Renal pelvis (tissue), 1 donor: ENCODE measurements at regions not wholly inside any gene's neighbourhood (a gene's known extent, or its start where the extent isn't known, plus 50 kb on each side); places are given as distances from the start of the nearest gene placed in this dataset.
"Not testable (repeated sequence)": the region's sequence is repeated elsewhere in the genome, so short reads cannot be mapped to it uniquely, and the experiment has no call there.

Experiments used
- DNase-seq: peaks from one replicate; pipeline ENCODE4 v3.0.0-alpha.2; 2013

DNA sequence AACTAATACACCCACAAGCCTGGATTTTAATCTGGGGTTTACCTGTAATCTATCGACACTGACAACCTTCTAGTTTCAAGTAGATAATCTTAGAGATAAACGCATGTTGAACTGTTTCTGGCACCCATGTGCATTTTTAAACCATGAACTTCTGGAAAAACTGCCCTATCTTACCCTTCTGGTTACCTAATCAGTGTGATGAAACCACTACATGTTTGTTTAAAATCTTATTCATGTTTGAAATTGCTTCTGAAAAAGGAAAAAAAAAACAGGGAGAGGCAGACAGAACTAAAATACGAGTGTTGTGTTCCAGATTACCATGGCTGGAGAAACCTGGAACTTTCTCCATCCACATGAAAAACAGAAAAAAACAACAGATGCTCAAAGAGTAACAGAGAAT, 139.3 kb downstream of the MID1IP1 start:
- DNase-seq: no peak

DNA sequence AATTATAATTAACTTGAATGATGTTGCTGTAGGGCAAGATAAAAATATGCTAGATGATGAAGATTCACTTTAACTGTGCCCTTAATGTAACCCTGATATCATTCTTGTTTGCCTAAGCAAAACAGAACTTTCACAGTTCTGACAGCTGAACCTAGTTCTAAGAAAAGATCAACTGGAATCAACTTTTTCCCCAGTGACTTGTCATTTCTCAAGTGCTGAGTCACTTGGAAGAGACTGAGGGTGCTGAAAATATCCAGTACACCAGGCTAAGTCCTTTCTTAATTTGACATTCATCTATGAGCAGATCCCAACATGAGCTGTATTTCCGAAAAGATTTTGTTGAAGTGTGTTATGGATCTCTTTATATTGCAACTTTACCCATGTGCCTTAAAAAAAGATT, 140.4 kb downstream of the MID1IP1 start:
- DNase-seq: no peak

GRCh38 chrX:38943120-38943519, 141.9 kb downstream of the MID1IP1 start:
- no peak for DNase-seq

GRCh38 chrX:38948046-38948445, 146.8 kb downstream of the MID1IP1 start:
- no peak for DNase-seq

DNA sequence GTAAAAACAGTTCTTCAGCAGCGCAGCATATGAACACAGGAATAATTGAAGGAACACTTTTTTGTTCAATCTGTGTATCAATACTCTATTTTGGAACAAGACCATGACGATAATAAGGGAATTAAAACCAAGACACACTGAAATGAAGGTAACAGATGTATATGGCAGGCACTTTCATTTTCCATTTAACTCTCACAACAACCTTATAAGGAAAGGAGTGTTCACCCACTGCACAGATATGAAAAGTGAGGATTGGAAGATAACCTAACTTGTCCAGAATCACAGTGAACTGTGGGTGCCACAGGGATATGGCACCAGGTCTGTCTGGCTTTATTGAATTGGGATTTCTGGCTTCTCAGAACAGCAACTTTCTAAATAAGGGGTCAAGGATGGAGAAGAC, 153.3 kb downstream of the MID1IP1 start:
- no peak for DNase-seq

- no peak for DNase-seq
These were observed 158.5 kb downstream of the MID1IP1 start for GRCh38 chrX:38959736-38960135.

DNA sequence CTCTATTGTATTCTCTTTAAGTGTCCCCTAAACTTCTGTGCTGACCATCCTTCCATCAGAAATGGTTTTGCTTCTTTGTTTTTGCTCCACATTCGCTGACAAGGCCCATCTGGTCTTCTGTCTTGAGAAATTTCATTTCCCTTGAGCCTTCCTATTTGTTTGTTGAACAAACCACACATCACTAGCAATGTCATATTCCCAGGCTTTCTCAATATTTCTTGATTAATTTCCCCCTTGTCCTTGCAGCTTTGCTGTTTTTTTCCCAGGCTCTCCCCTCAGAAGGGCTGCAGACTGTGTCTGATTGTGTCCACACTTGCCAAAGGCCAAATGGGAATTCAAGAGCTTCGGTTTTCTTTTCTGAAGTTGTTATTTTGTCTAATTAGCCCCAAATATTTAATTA, 158.9 kb downstream of the MID1IP1 start:
- DNase-seq: peak; percentile 31

DNA sequence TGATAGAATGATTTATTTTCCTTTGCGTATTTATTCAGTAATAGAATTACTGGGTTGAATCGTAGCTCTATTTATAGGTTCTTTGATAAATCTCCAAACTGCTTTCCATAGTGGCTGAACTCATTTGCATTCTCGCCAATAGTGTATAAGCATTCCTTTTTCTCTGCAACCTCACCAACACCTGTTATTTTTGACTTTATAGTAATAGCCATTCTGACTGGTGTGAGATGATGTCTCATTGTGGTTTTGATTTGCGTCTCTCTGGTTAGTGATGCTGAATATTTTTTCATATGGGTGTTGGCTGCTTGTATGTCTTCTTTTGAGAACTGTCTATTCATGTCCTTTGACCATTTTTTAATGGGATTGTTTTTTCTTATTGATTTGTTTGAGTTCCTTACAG, 160.7 kb downstream of the MID1IP1 start:
- no peak for DNase-seq

GRCh38 chrX:38963244-38963643, 162.0 kb downstream of the MID1IP1 start:
- DNase-seq: not testable (repeated sequence)

GRCh38 chrX:38965888-38966287, 164.6 kb downstream of the MID1IP1 start:
- no peak for DNase-seq

DNA sequence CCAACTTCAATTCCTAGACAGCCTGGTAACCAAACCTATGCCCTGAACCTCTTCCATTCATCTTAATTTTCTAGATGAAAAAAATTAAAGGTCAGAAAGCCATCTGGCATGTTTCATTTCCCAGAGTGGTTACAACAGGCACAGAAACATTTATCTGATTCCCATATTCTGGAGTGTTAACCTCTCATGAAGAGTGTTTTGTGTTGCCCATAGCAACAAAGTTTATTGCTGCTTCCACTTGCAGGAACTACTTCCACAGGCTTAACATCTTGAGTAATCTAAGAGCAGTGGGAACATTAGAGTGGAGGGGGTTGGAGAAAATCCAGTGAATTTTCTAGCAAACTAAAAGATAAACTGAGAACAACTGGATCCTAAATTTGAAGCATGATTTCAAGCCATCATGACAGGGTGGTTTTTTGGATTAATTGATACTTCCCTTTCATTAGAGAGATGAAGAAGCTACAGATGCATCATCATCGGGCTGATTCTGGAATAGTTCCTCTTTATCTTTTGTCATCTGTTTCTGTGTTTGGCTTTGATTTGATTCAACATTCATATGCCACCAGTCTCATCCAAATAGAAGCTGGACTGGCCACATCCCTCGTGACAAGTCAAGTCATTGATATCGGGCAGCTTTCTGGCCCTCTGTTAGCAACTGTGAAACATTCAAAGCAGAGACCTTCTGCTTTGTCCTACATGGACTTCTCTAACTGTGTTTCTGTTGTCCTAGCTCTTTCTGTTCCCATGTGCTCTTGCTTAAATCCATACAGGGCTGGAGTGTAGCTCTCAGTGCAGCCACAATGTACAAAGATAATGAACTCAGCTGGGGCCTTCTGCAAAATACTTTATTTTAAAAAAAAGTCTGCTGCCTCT, 167.3 kb downstream of the MID1IP1 start:
- DNase-seq: no peak

- DNase-seq: no peak
These were observed 168.8 kb downstream of the MID1IP1 start for GRCh38 chrX:38970074-38970473.

DNA sequence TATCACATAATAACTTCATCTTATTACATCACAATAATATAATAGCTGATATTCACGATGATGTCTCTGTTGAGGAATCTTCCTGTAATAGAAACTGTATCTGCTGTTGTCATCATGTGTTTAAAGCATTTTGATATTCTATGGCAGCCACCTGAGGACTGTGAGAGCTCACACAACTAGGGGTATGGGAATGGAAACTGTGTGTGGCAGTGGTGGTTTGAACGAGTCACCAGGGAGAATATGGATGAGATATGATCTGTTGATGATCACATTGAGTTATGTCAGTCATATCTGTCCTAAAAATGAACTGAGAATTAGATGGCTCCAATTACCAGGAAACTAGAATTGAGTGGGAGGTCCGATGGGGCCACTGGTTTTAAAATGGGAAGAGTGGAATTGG, 169.6 kb downstream of the MID1IP1 start:
- DNase-seq: no peak

- DNase-seq: no peak
These were observed 172.1 kb downstream of the MID1IP1 start for GRCh38 chrX:38973322-38973721.

- DNase-seq: no peak
These were observed 173.3 kb downstream of the MID1IP1 start for GRCh38 chrX:38974542-38974941.

- no peak for DNase-seq
These were observed 174.2 kb downstream of the MID1IP1 start for GRCh38 chrX:38975368-38975942.

DNA sequence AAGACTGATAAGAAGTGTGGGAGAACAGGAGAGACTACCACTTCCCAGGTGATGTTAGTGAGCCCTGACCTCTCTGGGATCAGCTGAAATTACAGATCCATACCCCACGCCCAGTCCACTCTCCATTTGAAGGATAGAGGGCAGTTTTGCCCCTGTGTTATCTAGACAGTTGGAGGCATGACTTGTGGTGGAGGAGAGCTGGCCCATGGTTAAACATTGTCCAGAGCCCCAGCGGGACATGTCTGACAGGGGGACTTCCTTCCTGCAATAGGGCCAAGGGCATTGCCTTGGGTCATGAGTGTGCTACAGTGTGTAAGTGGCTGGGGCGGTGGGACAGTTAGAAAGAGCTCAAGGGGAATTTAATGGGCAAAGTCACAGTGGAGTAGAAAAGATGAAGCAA, 181.1 kb downstream of the MID1IP1 start:
- no peak for DNase-seq

GRCh38 chrX:38982843-38983242, 181.6 kb downstream of the MID1IP1 start:
- no peak for DNase-seq

DNA sequence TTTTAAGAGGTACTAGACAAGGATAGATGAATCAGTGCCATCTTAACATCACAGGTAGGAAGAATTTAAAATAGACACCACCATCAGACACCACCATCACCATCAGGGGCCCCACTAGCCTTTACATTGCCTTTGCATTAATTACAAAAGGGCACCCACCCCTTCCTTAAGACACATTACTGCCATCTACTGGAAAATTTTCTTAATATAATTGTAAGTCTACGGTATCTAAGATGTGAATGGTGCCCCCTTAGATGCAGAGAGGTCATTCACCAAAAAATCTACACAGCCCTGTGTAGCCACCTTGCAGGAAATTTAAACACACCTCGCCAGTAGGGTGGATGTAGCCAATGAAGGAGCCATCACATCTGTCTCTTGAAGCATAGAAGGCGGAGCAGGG, 184.1 kb downstream of the MID1IP1 start:
- no peak for DNase-seq

DNA sequence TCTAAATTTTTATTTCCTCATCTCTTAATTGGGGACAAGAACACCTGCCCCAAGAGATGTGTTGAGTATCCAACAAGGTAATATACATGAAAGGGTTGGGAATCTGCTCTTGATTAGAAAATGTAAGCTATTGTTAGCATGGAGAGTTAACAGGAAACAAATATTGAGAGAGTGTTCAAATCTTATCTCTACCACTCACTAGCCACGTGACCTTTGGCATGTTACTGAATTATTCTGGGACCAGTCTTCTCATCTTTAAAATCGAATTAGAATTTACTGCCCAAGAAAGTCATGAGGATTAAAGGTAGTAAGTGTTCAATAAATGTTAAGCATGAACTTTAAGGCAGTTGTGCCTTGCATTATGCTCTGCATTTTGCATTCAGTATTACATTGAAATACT, 184.7 kb downstream of the MID1IP1 start:
- DNase-seq: no peak

- DNase-seq: no peak
These were observed 185.3 kb downstream of the MID1IP1 start for GRCh38 chrX:38986586-38986985.

DNA sequence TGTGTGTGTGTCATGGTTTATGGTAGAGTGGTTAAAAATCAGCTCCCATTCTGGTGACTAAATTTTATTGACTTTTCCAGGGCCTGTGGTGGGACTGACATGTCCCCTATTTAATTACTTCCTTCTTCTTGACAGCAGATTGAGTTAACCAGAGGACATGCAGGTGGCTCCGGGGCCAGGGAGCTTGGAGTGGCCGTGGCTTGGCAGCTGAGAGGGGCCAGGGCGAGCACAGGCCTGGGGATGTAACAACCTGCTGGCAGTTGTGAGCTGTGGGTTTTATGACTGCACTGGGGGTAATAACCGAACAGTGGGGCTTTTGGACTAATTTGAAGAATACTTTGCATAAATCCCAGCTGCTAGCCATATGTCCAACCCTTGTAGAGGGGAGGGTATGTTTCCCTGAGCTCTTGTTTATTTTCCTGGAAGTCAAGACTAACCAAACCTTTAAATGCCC, 186.0 kb downstream of the MID1IP1 start:
- no peak for DNase-seq

DNA sequence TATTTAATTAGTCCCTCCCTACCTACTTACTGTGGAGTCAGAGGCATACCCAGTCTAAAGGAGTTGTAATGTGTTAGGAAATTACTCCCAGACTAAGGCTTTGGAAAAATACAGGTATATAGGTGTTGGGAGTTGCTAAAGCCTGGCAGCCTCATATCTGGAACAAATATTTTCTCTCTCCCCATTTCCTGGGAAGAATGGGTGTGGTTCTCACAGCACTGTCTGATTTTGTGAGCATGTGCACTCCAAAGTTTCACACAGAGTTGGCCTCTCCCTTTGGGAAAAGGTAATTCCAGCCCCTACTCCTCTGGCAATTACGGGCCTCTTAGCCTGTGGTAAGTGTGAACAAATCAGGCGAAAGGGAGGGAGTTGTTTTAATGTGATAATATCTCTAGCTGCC, 187.0 kb downstream of the MID1IP1 start:
- no peak for DNase-seq

DNA sequence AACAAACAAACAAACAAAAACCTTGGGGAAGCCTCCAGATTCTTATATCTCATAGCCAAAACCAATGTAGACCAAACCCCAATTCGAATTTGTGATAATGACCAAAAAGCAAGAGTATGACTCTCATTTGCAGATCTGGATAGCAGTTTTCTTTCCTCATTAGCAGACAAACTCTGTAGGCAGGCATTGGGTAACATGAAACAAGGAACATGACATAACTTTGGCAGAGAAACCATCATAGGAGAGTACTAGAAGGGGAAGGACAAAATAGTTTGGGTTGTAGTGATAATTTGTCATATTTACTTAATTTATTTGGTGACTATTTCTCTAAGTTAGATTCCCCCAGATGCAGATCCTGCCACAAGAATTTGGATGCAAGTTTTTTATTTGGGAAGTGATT, 187.8 kb downstream of the MID1IP1 start:
- no peak for DNase-seq
